HL-60 (cell line): ENCODE measurements at regions not wholly inside any gene's neighbourhood (a gene's known extent, or its start where the extent isn't known, plus 50 kb on each side); places are given as distances from the start of the nearest gene placed in this dataset.

Experiments
- CTCF ChIP-seq: IDR thresholded peaks from one replicate; pipeline ENCODE4 v1.5.1; 2011; ENCODE audit warnings: low read length, control low read depth, inconsistent platforms; ENCODE audit not compliant: insufficient read depth
- GABPA ChIP-seq: IDR thresholded peaks from 2 replicates; pipeline ENCODE4 v1.6.1; 2012; ENCODE audit warnings: low read depth
- POLR2AphosphoS5 ChIP-seq: IDR thresholded peaks from 2 replicates; pipeline ENCODE4 v1.6.1; 2012; ENCODE audit warnings: low read depth
- SPI1 ChIP-seq: IDR thresholded peaks from 2 replicates; pipeline ENCODE4 v1.6.1; 2012; ENCODE audit warnings: low read depth, mild to moderate bottlenecking, borderline replicate concordance
- TF ChIP-seq, protein P1 (sequence below): IDR thresholded peaks from 2 replicates; pipeline ENCODE4 v1.6.1; 2012; ENCODE audit warnings: low read depth; ENCODE audit not compliant: insufficient replicate concordance

- TF ChIP-seq GABPA (no peak), CTCF (no peak), POLR2AphosphoS5 (no peak), SPI1 (no peak)
- TF ChIP-seq, protein P1, sequence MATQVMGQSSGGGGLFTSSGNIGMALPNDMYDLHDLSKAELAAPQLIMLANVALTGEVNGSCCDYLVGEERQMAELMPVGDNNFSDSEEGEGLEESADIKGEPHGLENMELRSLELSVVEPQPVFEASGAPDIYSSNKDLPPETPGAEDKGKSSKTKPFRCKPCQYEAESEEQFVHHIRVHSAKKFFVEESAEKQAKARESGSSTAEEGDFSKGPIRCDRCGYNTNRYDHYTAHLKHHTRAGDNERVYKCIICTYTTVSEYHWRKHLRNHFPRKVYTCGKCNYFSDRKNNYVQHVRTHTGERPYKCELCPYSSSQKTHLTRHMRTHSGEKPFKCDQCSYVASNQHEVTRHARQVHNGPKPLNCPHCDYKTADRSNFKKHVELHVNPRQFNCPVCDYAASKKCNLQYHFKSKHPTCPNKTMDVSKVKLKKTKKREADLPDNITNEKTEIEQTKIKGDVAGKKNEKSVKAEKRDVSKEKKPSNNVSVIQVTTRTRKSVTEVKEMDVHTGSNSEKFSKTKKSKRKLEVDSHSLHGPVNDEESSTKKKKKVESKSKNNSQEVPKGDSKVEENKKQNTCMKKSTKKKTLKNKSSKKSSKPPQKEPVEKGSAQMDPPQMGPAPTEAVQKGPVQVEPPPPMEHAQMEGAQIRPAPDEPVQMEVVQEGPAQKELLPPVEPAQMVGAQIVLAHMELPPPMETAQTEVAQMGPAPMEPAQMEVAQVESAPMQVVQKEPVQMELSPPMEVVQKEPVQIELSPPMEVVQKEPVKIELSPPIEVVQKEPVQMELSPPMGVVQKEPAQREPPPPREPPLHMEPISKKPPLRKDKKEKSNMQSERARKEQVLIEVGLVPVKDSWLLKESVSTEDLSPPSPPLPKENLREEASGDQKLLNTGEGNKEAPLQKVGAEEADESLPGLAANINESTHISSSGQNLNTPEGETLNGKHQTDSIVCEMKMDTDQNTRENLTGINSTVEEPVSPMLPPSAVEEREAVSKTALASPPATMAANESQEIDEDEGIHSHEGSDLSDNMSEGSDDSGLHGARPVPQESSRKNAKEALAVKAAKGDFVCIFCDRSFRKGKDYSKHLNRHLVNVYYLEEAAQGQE: no peak
Observed at GRCh38 chr3:10757021-10757820, 58.8 kb upstream of the SLC6A11 start.
